Neural cell (in vitro differentiated cells): ENCODE measurements at regions not wholly inside any gene's neighbourhood (a gene's known extent, or its start where the extent isn't known, plus 50 kb on each side); places are given as distances from the start of the nearest gene placed in this dataset.

Source experiments
- H2AFZ ChIP-seq: fragments of 200-600, 300-800 bp; sonication (generic), shearing (Covaris generic); 2 replicates; pipeline ENCODE4 v1.6.0; 2014; ENCODE audit warnings: low read depth, mild to moderate bottlenecking, antibody characterized with exemption, low read length, moderate library complexity
- H3F3A ChIP-seq: fragments of 200-600 bp; shearing (Covaris generic); 2 replicates; pipeline ENCODE4 v1.6.1; 2016; ENCODE audit warnings: mild to moderate bottlenecking, moderate library complexity, mixed read lengths, antibody characterized with exemption, low read length; ENCODE audit not compliant: insufficient read depth, poor library complexity, severe bottlenecking
- H3K27ac ChIP-seq: fragments of 200-600, 300-800 bp; sonication (generic), shearing (Covaris generic); 2 replicates; pipeline ENCODE4 v1.5.1; 2014; ENCODE audit warnings: mild to moderate bottlenecking, low read length, moderate library complexity
- H3K27me3 ChIP-seq: fragments of 300-800, 200-600 bp; sonication (generic), shearing (Covaris generic); 2 replicates; pipeline ENCODE4 v1.6.0; 2014; ENCODE audit warnings: mild to moderate bottlenecking, low read depth, low read length, moderate library complexity; ENCODE audit not compliant: insufficient read depth
- H3K36me3 ChIP-seq: fragments of 300-800, 200-600 bp; sonication (generic), shearing (Covaris generic); 2 replicates; pipeline ENCODE4 v1.5.1; 2014; ENCODE audit warnings: mild to moderate bottlenecking, antibody characterized with exemption, low read length, moderate library complexity; ENCODE audit not compliant: insufficient read depth
- H3K4me2 ChIP-seq: fragments of 300-800, 200-600 bp; sonication (generic), shearing (Covaris generic); 2 replicates; pipeline ENCODE4 v1.6.0; 2014; ENCODE audit warnings: mild to moderate bottlenecking, low read length
- H3K4me3 ChIP-seq: fragments of 300-800, 200-600 bp; sonication (generic), shearing (Covaris generic); 2 replicates; pipeline ENCODE4 v1.5.1; 2014; ENCODE audit warnings: mild to moderate bottlenecking, low read length, moderate library complexity
- H3K79me2 ChIP-seq: fragments of 200-600 bp; shearing (Covaris generic); replicated peaks from 2 replicates; pipeline ENCODE4 v1.6.0; 2014; ENCODE audit warnings: mild to moderate bottlenecking, low read length, moderate library complexity; ENCODE audit not compliant: insufficient read depth
- H3K9ac ChIP-seq: fragments of 300-800, 200-600 bp; sonication (generic), shearing (Covaris generic); 2 replicates; pipeline ENCODE4 v1.6.1; 2016; ENCODE audit warnings: mild to moderate bottlenecking, low read length, mixed read lengths
- H3K9me2 ChIP-seq: fragments of 200-600 bp; shearing (Covaris generic); 2 replicates; pipeline ENCODE4 v1.6.1; 2016; ENCODE audit warnings: mild to moderate bottlenecking, low read length, mixed read lengths; ENCODE audit not compliant: insufficient read depth
- H3K9me3 ChIP-seq: fragments of 200-600, 300-800 bp; sonication (generic), shearing (Covaris generic); 2 replicates; pipeline ENCODE4 v1.6.1; 2016; ENCODE audit warnings: mild to moderate bottlenecking, mixed run types, low read length, moderate library complexity, mixed read lengths
- H4K20me1 ChIP-seq: fragments of 200-600 bp; shearing (Covaris generic); 2 replicates; pipeline ENCODE4 v1.6.1; 2016; ENCODE audit warnings: mild to moderate bottlenecking, mixed run types; ENCODE audit not compliant: insufficient read depth
- EP300 ChIP-seq: fragments of 450-650 bp; conservative IDR thresholded peaks from 2 replicates; pipeline ENCODE4 v1.6.1; 2014; ENCODE audit warnings: antibody characterized with exemption, mild to moderate bottlenecking, moderate library complexity; ENCODE audit not compliant: poor library complexity, severe bottlenecking
- EZH2 ChIP-seq: fragments of 200-600, 300-800 bp; shearing (Covaris generic), sonication (generic); IDR thresholded peaks from 2 replicates; pipeline ENCODE4 v1.6.1; 2014; ENCODE audit warnings: antibody characterized with exemption, low read length, borderline replicate concordance, mild to moderate bottlenecking; ENCODE audit not compliant: insufficient read depth, poor library complexity, severe bottlenecking
- MXI1 ChIP-seq: fragments of 450-650 bp; conservative IDR thresholded peaks from 2 replicates; pipeline ENCODE4 v1.6.1; 2014; ENCODE audit warnings: antibody characterized with exemption, mild to moderate bottlenecking; ENCODE audit not compliant: poor library complexity, severe bottlenecking
- POLR2AphosphoS5 ChIP-seq: IDR thresholded peaks from 2 replicates; pipeline ENCODE4 v1.6.1; 2012
- RAD21 ChIP-seq: fragments of 450-650 bp; conservative IDR thresholded peaks from 2 replicates; pipeline ENCODE4 v1.6.1; 2014; ENCODE audit warnings: antibody characterized with exemption, mild to moderate bottlenecking, moderate library complexity
- REST ChIP-seq: IDR thresholded peaks from 2 replicates; pipeline ENCODE4 v1.6.1; 2012; ENCODE audit warnings: borderline replicate concordance
- SMC3 ChIP-seq: fragments of 450-650 bp; conservative IDR thresholded peaks from 2 replicates; pipeline ENCODE4 v1.6.1; 2014; ENCODE audit warnings: antibody characterized with exemption, mild to moderate bottlenecking, moderate library complexity; ENCODE audit not compliant: poor library complexity
- TAF1 ChIP-seq: IDR thresholded peaks from 2 replicates; pipeline ENCODE4 v1.6.1; 2012; ENCODE audit warnings: low read depth
- TF ChIP-seq, protein P1 (sequence below): fragments of 450-650 bp; IDR thresholded peaks from 2 replicates; pipeline ENCODE4 v1.5.1; 2014; ENCODE audit warnings: antibody characterized with exemption, mild to moderate bottlenecking, moderate library complexity; ENCODE audit not compliant: poor library complexity, severe bottlenecking

DNA sequence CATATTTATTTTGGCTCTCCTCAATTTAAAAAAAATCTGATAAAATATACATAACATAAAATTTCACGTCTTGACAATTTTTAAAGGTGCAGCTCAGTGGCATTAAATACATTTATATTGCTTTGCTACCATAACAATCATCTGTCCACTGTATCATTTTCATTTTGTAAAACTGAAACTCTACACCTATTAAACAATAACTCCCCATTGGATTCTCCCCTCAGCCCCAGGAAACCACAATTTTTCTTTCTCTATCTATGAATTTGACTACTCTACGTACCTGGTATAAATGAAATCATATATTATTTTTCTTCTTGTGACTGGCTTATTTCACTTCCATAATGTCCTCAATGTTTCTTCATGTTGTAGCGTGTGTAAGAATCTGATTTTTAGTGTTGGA is 563.5 kb downstream of the PRR16 start:
- Histone ChIP-seq H3K9me3 (no peaks in the 10 kb centered on the region), H3K4me2 (no peak overlapping the region), H3K27me3 (no peaks in the 10 kb centered on the region), H3K4me3 (no peak overlapping the region), H4K20me1 (no peaks in the 10 kb centered on the region), H3K36me3 (no peaks in the 10 kb centered on the region), H3K79me2 (no peaks in the 10 kb centered on the region), H3K27ac (no peak overlapping the region), H3K9ac (no peak overlapping the region), H3K9me2 (no peaks in the 10 kb centered on the region), H2AFZ (no peak overlapping the region), H3F3A (no peaks in the 10 kb centered on the region)
- TF ChIP-seq REST (no peak), POLR2AphosphoS5 (no peak), EZH2 (no peak), RAD21 (no peak), MXI1 (no peak), SMC3 (no peak), EP300 (no peak), TAF1 (no peak)
- TF ChIP-seq, protein P1, sequence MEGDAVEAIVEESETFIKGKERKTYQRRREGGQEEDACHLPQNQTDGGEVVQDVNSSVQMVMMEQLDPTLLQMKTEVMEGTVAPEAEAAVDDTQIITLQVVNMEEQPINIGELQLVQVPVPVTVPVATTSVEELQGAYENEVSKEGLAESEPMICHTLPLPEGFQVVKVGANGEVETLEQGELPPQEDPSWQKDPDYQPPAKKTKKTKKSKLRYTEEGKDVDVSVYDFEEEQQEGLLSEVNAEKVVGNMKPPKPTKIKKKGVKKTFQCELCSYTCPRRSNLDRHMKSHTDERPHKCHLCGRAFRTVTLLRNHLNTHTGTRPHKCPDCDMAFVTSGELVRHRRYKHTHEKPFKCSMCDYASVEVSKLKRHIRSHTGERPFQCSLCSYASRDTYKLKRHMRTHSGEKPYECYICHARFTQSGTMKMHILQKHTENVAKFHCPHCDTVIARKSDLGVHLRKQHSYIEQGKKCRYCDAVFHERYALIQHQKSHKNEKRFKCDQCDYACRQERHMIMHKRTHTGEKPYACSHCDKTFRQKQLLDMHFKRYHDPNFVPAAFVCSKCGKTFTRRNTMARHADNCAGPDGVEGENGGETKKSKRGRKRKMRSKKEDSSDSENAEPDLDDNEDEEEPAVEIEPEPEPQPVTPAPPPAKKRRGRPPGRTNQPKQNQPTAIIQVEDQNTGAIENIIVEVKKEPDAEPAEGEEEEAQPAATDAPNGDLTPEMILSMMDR, result no peak

DNA sequence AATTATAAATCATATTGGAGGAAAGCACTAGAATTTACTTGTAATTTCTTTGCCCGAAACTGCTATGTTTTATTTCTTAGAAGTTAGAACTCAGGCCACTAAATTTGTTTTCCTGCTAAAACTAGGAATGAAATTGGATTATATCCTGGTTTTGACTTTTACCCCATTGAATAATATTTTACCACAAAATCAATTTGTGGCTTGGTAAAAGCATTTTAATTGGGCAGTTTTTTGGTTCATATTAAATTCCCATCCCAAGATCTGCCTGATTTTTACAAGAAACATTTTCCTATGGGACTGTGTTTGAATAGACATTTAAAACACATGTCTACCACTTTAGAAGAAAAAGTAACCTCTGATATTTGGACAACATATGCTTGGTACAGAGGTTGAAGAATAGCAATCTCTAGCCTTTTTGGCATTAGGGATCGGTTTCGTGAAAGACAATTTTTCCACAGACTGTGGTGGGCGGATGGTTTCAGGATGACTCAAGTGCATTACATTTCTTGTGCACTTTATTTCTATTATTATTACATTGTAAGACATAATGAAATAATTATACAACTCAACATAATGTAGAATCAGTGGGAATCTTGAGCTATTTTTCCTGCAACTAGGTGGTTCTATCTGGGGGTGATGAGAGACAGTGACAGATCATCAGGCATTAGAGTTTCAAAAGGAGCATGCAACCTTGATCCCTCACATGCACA is 565.6 kb downstream of the PRR16 start:
- Histone ChIP-seq H3K4me2 (no peak overlapping the region), H3K9ac (no peak overlapping the region), H4K20me1 (no peaks in the 10 kb centered on the region), H3K4me3 (no peak overlapping the region), H3F3A (no peaks in the 10 kb centered on the region), H3K79me2 (no peaks in the 10 kb centered on the region), H2AFZ (no peak overlapping the region), H3K27ac (no peak overlapping the region), H3K36me3 (no peaks in the 10 kb centered on the region), H3K27me3 (no peaks in the 10 kb centered on the region), H3K9me3 (no peaks in the 10 kb centered on the region), H3K9me2 (no peaks in the 10 kb centered on the region)
- TF ChIP-seq SMC3 (no peak), EZH2 (no peak)
